ENCODE measurements at regions not wholly inside any gene's neighbourhood (a gene's known extent, or its start where the extent isn't known, plus 50 kb on each side); places are given as distances from the start of the nearest gene placed in this dataset.

- no peak overlapping the region for H3K9ac ChIP-seq (ENCODE audit: extremely low read depth, low read length, poor library complexity, severe bottlenecking)
- H3K36me3 ChIP-seq (ENCODE audit: control insufficient read depth, insufficient read depth, low read length): no peaks in the 10 kb centered on the region
- Mint-ChIP-seq H3K36me3 (ENCODE audit: low read depth) (no peaks in the 10 kb centered on the region), H3K9me3 (no peaks in the 10 kb centered on the region), H3K27ac (no peak overlapping the region), H3K27me3 (ENCODE audit: insufficient read depth) (peaks cover 24% of the 10 kb centered on the region), H3K4me1 (peaks cover 6% of the 10 kb centered on the region), H3K4me3 (no peak overlapping the region)
- no peaks in the 10 kb centered on the region for H3K9me3 ChIP-seq (ENCODE audit: control insufficient read depth, low read length)
- peaks cover 5% of the 10 kb centered on the region for H3K4me1 ChIP-seq (ENCODE audit: control insufficient read depth, insufficient read depth, low read length)
- H3K27ac ChIP-seq (ENCODE audit: low read depth, low read length): no peak overlapping the region
- no peak overlapping the region for H3K4me3 ChIP-seq (ENCODE audit: low read length)
- 50 to 63% methylated on average over 4 to 6 of the region's 6 CpGs for WGBS, 2 experiments (ENCODE audit: insufficient coverage in 1 of 2, insufficient read length in 1 of 2)
- no peak for TF ChIP-seq CTCF (conservative IDR thresholded peaks at IDR 0.05)
- no peak for DNase-seq
- H3K27me3 ChIP-seq (ENCODE audit: control insufficient read depth, insufficient read depth, low read length, poor library complexity, severe bottlenecking): peaks cover 29% of the 10 kb centered on the region
Measured at GRCh38 chr20:40808936-40809335, 119.9 kb upstream of the MAFB start.

GRCh38 chr20:40809361-40809760 lies 120.3 kb upstream of the MAFB start:
- 94% methylated on average over 2 to 5 of the region's 5 CpGs for WGBS, 2 experiments (ENCODE audit: insufficient coverage in 1 of 2, insufficient read length in 1 of 2)
- H3K9me3 Mint-ChIP-seq: no peaks in the 10 kb centered on the region

GRCh38 chr20:40810332-40811000 lies 121.4 kb upstream of the MAFB start:
- no peak overlapping the region for H3K4me3 Mint-ChIP-seq
- 73 to 100% methylated on average over 2 to 5 of the region's 5 CpGs for WGBS, 2 experiments (ENCODE audit: insufficient coverage in 1 of 2, insufficient read length in 1 of 2)
- Histone ChIP-seq H3K27me3 (ENCODE audit: control insufficient read depth, insufficient read depth, low read length, poor library complexity, severe bottlenecking) (peaks cover 14% of the 10 kb centered on the region), H3K9me3 (ENCODE audit: control insufficient read depth, low read length) (no peaks in the 10 kb centered on the region), H3K4me3 (ENCODE audit: low read length) (no peak overlapping the region), H3K4me1 (ENCODE audit: control insufficient read depth, insufficient read depth, low read length) (peaks cover 5% of the 10 kb centered on the region), H3K9ac (ENCODE audit: extremely low read depth, low read length, poor library complexity, severe bottlenecking) (no peak overlapping the region), H3K27ac (ENCODE audit: low read depth, low read length) (no peak overlapping the region), H3K36me3 (ENCODE audit: control insufficient read depth, insufficient read depth, low read length) (no peaks in the 10 kb centered on the region)
- no peak for TF ChIP-seq CTCF (conservative IDR thresholded peaks at IDR 0.05)
- peak; percentile 28 for DNase-seq
- H3K9me3 Mint-ChIP-seq: no peaks in the 10 kb centered on the region
- no peaks in the 10 kb centered on the region for H3K36me3 Mint-ChIP-seq (ENCODE audit: low read depth)
- H3K4me1 Mint-ChIP-seq: peaks cover 6% of the 10 kb centered on the region
- H3K27me3 Mint-ChIP-seq (ENCODE audit: insufficient read depth): peaks cover 13% of the 10 kb centered on the region
- no peak overlapping the region for H3K27ac Mint-ChIP-seq

More at GRCh38 chr20:40809361-40809760, 120.3 kb upstream of the MAFB start:
- no peak for TF ChIP-seq CTCF (conservative IDR thresholded peaks at IDR 0.05)
- DNase-seq: no peak
- Histone ChIP-seq H3K27me3 (ENCODE audit: control insufficient read depth, insufficient read depth, low read length, poor library complexity, severe bottlenecking) (peaks cover 25% of the 10 kb centered on the region), H3K4me3 (ENCODE audit: low read length) (no peak overlapping the region), H3K9ac (ENCODE audit: extremely low read depth, low read length, poor library complexity, severe bottlenecking) (no peak overlapping the region), H3K4me1 (ENCODE audit: control insufficient read depth, insufficient read depth, low read length) (peaks cover 5% of the 10 kb centered on the region), H3K9me3 (ENCODE audit: control insufficient read depth, low read length) (no peaks in the 10 kb centered on the region), H3K27ac (ENCODE audit: low read depth, low read length) (no peak overlapping the region), H3K36me3 (ENCODE audit: control insufficient read depth, insufficient read depth, low read length) (no peaks in the 10 kb centered on the region)
- Mint-ChIP-seq H3K27ac (no peak overlapping the region), H3K27me3 (ENCODE audit: insufficient read depth) (peaks cover 22% of the 10 kb centered on the region), H3K4me1 (peaks cover 6% of the 10 kb centered on the region), H3K4me3 (no peak overlapping the region), H3K36me3 (ENCODE audit: low read depth) (no peaks in the 10 kb centered on the region)
